Keratinocyte (primary cell): ENCODE measurements at regions not wholly inside any gene's neighbourhood (a gene's known extent, or its start where the extent isn't known, plus 50 kb on each side); places are given as distances from the start of the nearest gene placed in this dataset.

Experiments
- EZH2 ChIP-seq: IDR thresholded peaks from one replicate; pipeline ENCODE4 v1.6.1; 2012; ENCODE audit warnings: inconsistent platforms, mild to moderate bottlenecking, low read length, moderate library complexity
- TF ChIP-seq, protein P1 (sequence below), 3 experiments: IDR thresholded peaks in 1 of 3; conservative IDR thresholded peaks in 1 of 3; optimal IDR thresholded peaks in 1 of 3; 2 replicates in 2 of 3; 3 replicates in 1 of 3; pipeline versions ENCODE3 to v1.5.1; 2011; ENCODE audit warnings: low read length in 3 of 3, mild to moderate bottlenecking in 3 of 3, moderate library complexity in 2 of 3, control low read depth in 1 of 3, inconsistent platforms in 1 of 3; ENCODE audit not compliant: insufficient read depth in 2 of 3; ENCODE audit errors: extremely low read depth in 1 of 3

GRCh38 chr7:27459731-27460053 is 203.0 kb downstream of the HIBADH start:
- TF ChIP-seq, protein P1, sequence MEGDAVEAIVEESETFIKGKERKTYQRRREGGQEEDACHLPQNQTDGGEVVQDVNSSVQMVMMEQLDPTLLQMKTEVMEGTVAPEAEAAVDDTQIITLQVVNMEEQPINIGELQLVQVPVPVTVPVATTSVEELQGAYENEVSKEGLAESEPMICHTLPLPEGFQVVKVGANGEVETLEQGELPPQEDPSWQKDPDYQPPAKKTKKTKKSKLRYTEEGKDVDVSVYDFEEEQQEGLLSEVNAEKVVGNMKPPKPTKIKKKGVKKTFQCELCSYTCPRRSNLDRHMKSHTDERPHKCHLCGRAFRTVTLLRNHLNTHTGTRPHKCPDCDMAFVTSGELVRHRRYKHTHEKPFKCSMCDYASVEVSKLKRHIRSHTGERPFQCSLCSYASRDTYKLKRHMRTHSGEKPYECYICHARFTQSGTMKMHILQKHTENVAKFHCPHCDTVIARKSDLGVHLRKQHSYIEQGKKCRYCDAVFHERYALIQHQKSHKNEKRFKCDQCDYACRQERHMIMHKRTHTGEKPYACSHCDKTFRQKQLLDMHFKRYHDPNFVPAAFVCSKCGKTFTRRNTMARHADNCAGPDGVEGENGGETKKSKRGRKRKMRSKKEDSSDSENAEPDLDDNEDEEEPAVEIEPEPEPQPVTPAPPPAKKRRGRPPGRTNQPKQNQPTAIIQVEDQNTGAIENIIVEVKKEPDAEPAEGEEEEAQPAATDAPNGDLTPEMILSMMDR (optimal IDR thresholded peaks at IDR 0.05 in 1 of 3, IDR thresholded peaks at IDR 0.05 in 1 of 3, conservative IDR thresholded peaks at IDR 0.05 in 1 of 3; ENCODE audit: extremely low read depth in 1 of 3, insufficient read depth in 2 of 3, low read length in 3 of 3) = no peak
- TF ChIP-seq EZH2 = no peak
